SK-N-SH treated with all-trans-retinoic acid at 6 μM for 48 hours (cell line): ENCODE measurements at regions not wholly inside any gene's neighbourhood (a gene's known extent, or its start where the extent isn't known, plus 50 kb on each side); places are given as distances from the start of the nearest gene placed in this dataset.

Experiments used
- ATAC-seq: fragments of 200-7000 bp; cut with Tn5 transposase; 3 replicates; pipeline ENCODE4 v1.9.1; 2020; ENCODE audit warnings: mild to moderate bottlenecking, moderate library complexity
- ARNTL ChIP-seq: fragments of 450-650 bp; formaldehyde crosslinking; IDR thresholded peaks from 2 replicates; pipeline ENCODE4 v1.5.0; 2020; ENCODE audit warnings: low read depth, mild to moderate bottlenecking, moderate library complexity, borderline replicate concordance
- BACH2 ChIP-seq: fragments of 250-450 bp; sonication (Bioruptor Pico); IDR thresholded peaks from 2 replicates; pipeline ENCODE4 v1.9.0; 2021; ENCODE audit warnings: mild to moderate bottlenecking, borderline replicate concordance
- ESRRG ChIP-seq: fragments of 250-450 bp; sonication (Bioruptor Pico); IDR thresholded peaks from 2 replicates; pipeline ENCODE4 v1.6.1; 2021; ENCODE audit warnings: mild to moderate bottlenecking
- GLIS3 ChIP-seq: fragments of 250-450 bp; sonication (Bioruptor Pico); IDR thresholded peaks from 2 replicates; pipeline ENCODE4 v1.5.0; 2020; ENCODE audit warnings: mild to moderate bottlenecking, moderate library complexity
- ISL1 ChIP-seq: fragments of 250-450 bp; sonication (Bioruptor Pico); IDR thresholded peaks from 2 replicates; pipeline ENCODE4 v2.1.2; 2022; ENCODE audit warnings: mild to moderate bottlenecking, moderate library complexity
- OSR1 ChIP-seq: fragments of 250-450 bp; sonication (Bioruptor Pico); IDR thresholded peaks from 2 replicates; pipeline ENCODE4 v1.8.0; 2022; ENCODE audit warnings: moderate library complexity, mild to moderate bottlenecking, inconsistent platforms
- PPARA ChIP-seq: fragments of 250-450 bp; sonication (Bioruptor Pico); IDR thresholded peaks from 2 replicates; pipeline ENCODE4 v1.5.0; 2020; ENCODE audit warnings: mild to moderate bottlenecking, borderline replicate concordance
- RARB ChIP-seq: fragments of 250-450 bp; sonication (Bioruptor Pico); IDR thresholded peaks from 2 replicates; pipeline ENCODE4 v1.8.0; 2021; ENCODE audit warnings: mild to moderate bottlenecking, moderate library complexity
- SNAI2 ChIP-seq: fragments of 250-450 bp; sonication (Bioruptor Pico); IDR thresholded peaks from 2 replicates; pipeline ENCODE4 v1.5.0; 2020; ENCODE audit warnings: mild to moderate bottlenecking, moderate library complexity
- TCF4 ChIP-seq: fragments of 250-450 bp; sonication (Bioruptor Pico); IDR thresholded peaks from 2 replicates; pipeline ENCODE4 v1.8.0; 2021; ENCODE audit warnings: mild to moderate bottlenecking, moderate library complexity, borderline replicate concordance
- ZFP3 ChIP-seq: fragments of 250-450 bp; sonication (Bioruptor Pico); IDR thresholded peaks from 2 replicates; pipeline ENCODE4 v1.5.0; 2020; ENCODE audit warnings: mild to moderate bottlenecking, moderate library complexity
- ZFP30 ChIP-seq: fragments of 450-650 bp; formaldehyde crosslinking; IDR thresholded peaks from 2 replicates; pipeline ENCODE4 v1.5.0; 2022; ENCODE audit warnings: mild to moderate bottlenecking, moderate library complexity
- ZNF565 ChIP-seq: fragments of 450-650 bp; formaldehyde crosslinking; conservative IDR thresholded peaks from 2 replicates; pipeline ENCODE4 v1.5.0; 2020; ENCODE audit warnings: low read depth, mild to moderate bottlenecking, moderate library complexity
- ZNF70 ChIP-seq: fragments of 450-650 bp; formaldehyde crosslinking; IDR thresholded peaks from 2 replicates; pipeline ENCODE4 v1.5.0; 2020; ENCODE audit warnings: mild to moderate bottlenecking, moderate library complexity
- ZNF8 ChIP-seq: fragments of 450-650 bp; formaldehyde crosslinking; IDR thresholded peaks from 2 replicates; pipeline ENCODE4 v1.5.0; 2020; ENCODE audit warnings: mild to moderate bottlenecking, moderate library complexity
- TF ChIP-seq, protein P1 (sequence below): fragments of 250-450 bp; sonication (Bioruptor Pico); IDR thresholded peaks from 2 replicates; pipeline ENCODE4 v1.5.1; 2020; ENCODE audit warnings: low read depth, mild to moderate bottlenecking, moderate library complexity
- TF ChIP-seq, protein P2 (sequence below): fragments of 250-450 bp; sonication (Bioruptor Pico); IDR thresholded peaks from 2 replicates; pipeline ENCODE4 v1.5.0; 2020; ENCODE audit warnings: mild to moderate bottlenecking, moderate library complexity
- TF ChIP-seq, protein P3 (sequence below): fragments of 250-450 bp; sonication (Bioruptor Pico); IDR thresholded peaks from 2 replicates; pipeline ENCODE4 v1.8.0; 2021; ENCODE audit warnings: low read depth, mild to moderate bottlenecking, moderate library complexity, borderline replicate concordance
- TF ChIP-seq, protein P4 (sequence below): fragments of 250-450 bp; sonication (Bioruptor Pico); IDR thresholded peaks from 2 replicates; pipeline ENCODE4 v1.8.0; 2020; ENCODE audit warnings: mild to moderate bottlenecking, moderate library complexity, borderline replicate concordance
- TF ChIP-seq, protein P5 (sequence below): fragments of 250-450 bp; sonication (Bioruptor Pico); IDR thresholded peaks from 2 replicates; pipeline ENCODE4 v1.5.1; 2021; ENCODE audit warnings: mild to moderate bottlenecking, moderate library complexity

DNA sequence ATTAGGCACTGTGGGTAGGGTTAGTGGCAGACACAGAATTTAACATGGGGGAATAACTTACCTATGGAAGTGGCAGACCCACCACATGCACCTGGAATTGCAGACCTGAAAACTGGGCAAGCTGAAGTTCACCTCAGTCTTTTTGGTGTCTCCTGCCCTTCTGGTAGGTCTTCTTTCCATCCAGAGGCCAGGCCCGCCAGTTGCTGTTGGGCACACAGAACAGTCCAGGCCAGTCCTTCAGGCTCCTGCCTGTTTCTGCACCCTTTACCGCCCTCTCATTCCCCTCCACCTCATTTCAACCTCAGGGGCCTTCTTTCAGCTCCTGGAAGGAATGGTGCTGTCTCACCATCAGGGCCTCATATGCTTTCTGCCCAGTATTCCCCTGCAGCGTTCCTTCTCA, 358.9 kb upstream of the ETAA1 start:
- TF ChIP-seq ZFP30 (no peak), BACH2 (CRISPR knock-in tag) (no peak), OSR1 (CRISPR knock-in tag) (no peak), ZNF70 (CRISPR knock-in tag) (no peak), ARNTL (CRISPR knock-in tag) (no peak), ZFP3 (CRISPR knock-in tag) (no peak), ISL1 (CRISPR knock-in tag) (no peak), TCF4 (CRISPR knock-in tag) (no peak), GLIS3 (CRISPR knock-in tag) (no peak), SNAI2 (CRISPR knock-in tag) (no peak)
- TF ChIP-seq, protein P1, sequence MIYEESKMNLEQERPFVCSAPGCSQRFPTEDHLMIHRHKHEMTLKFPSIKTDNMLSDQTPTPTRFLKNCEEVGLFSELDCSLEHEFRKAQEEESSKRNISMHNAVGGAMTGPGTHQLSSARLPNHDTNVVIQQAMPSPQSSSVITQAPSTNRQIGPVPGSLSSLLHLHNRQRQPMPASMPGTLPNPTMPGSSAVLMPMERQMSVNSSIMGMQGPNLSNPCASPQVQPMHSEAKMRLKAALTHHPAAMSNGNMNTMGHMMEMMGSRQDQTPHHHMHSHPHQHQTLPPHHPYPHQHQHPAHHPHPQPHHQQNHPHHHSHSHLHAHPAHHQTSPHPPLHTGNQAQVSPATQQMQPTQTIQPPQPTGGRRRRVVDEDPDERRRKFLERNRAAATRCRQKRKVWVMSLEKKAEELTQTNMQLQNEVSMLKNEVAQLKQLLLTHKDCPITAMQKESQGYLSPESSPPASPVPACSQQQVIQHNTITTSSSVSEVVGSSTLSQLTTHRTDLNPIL (CRISPR knock-in tag) = no peak
- TF ChIP-seq, protein P2, sequence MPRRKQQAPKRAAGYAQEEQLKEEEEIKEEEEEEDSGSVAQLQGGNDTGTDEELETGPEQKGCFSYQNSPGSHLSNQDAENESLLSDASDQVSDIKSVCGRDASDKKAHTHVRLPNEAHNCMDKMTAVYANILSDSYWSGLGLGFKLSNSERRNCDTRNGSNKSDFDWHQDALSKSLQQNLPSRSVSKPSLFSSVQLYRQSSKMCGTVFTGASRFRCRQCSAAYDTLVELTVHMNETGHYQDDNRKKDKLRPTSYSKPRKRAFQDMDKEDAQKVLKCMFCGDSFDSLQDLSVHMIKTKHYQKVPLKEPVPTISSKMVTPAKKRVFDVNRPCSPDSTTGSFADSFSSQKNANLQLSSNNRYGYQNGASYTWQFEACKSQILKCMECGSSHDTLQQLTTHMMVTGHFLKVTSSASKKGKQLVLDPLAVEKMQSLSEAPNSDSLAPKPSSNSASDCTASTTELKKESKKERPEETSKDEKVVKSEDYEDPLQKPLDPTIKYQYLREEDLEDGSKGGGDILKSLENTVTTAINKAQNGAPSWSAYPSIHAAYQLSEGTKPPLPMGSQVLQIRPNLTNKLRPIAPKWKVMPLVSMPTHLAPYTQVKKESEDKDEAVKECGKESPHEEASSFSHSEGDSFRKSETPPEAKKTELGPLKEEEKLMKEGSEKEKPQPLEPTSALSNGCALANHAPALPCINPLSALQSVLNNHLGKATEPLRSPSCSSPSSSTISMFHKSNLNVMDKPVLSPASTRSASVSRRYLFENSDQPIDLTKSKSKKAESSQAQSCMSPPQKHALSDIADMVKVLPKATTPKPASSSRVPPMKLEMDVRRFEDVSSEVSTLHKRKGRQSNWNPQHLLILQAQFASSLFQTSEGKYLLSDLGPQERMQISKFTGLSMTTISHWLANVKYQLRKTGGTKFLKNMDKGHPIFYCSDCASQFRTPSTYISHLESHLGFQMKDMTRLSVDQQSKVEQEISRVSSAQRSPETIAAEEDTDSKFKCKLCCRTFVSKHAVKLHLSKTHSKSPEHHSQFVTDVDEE (CRISPR knock-in tag) = no peak
- TF ChIP-seq, protein P3, sequence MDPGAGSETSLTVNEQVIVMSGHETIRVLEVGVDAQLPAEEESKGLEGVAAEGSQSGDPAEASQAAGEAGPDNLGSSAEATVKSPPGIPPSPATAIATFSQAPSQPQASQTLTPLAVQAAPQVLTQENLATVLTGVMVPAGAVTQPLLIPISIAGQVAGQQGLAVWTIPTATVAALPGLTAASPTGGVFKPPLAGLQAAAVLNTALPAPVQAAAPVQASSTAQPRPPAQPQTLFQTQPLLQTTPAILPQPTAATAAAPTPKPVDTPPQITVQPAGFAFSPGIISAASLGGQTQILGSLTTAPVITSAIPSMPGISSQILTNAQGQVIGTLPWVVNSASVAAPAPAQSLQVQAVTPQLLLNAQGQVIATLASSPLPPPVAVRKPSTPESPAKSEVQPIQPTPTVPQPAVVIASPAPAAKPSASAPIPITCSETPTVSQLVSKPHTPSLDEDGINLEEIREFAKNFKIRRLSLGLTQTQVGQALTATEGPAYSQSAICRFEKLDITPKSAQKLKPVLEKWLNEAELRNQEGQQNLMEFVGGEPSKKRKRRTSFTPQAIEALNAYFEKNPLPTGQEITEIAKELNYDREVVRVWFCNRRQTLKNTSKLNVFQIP (CRISPR knock-in tag) = no peak
- no peak for ATAC-seq

DNA sequence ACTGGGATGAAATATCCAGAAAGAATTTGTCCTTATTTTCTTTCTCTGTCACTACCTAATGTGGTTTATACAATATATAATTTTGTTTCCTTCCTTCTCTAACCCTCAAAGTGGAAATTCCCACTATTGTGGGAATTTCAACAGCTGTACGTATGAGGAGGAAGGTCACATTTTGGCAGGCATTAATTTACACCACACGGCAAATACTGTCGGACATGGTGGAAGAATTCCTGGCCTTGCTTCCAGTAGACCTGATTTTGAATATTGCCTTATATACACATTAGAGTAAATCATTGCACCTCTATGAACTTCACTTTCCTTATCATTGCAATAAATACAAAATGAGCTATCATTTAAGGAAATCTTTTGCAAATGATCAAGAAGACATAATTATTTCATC, 358.1 kb upstream of the ETAA1 start:
- ATAC-seq = no peak
- TF ChIP-seq ESRRG (CRISPR knock-in tag) (no peak), ISL1 (CRISPR knock-in tag) (no peak), BACH2 (CRISPR knock-in tag) (no peak), PPARA (no peak), TCF4 (CRISPR knock-in tag) (no peak), ZFP30 (no peak), RARB (no peak), ZNF565 (CRISPR knock-in tag) (no peak), GLIS3 (CRISPR knock-in tag) (no peak), ARNTL (CRISPR knock-in tag) (no peak), ZFP3 (CRISPR knock-in tag) (no peak), ZNF8 (CRISPR knock-in tag) (no peak)
- TF ChIP-seq, protein P4, sequence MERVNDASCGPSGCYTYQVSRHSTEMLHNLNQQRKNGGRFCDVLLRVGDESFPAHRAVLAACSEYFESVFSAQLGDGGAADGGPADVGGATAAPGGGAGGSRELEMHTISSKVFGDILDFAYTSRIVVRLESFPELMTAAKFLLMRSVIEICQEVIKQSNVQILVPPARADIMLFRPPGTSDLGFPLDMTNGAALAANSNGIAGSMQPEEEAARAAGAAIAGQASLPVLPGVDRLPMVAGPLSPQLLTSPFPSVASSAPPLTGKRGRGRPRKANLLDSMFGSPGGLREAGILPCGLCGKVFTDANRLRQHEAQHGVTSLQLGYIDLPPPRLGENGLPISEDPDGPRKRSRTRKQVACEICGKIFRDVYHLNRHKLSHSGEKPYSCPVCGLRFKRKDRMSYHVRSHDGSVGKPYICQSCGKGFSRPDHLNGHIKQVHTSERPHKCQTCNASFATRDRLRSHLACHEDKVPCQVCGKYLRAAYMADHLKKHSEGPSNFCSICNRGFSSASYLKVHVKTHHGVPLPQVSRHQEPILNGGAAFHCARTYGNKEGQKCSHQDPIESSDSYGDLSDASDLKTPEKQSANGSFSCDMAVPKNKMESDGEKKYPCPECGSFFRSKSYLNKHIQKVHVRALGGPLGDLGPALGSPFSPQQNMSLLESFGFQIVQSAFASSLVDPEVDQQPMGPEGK (CRISPR knock-in tag) = no peak
- TF ChIP-seq, protein P1 (CRISPR knock-in tag) = no peak
- TF ChIP-seq, protein P5, sequence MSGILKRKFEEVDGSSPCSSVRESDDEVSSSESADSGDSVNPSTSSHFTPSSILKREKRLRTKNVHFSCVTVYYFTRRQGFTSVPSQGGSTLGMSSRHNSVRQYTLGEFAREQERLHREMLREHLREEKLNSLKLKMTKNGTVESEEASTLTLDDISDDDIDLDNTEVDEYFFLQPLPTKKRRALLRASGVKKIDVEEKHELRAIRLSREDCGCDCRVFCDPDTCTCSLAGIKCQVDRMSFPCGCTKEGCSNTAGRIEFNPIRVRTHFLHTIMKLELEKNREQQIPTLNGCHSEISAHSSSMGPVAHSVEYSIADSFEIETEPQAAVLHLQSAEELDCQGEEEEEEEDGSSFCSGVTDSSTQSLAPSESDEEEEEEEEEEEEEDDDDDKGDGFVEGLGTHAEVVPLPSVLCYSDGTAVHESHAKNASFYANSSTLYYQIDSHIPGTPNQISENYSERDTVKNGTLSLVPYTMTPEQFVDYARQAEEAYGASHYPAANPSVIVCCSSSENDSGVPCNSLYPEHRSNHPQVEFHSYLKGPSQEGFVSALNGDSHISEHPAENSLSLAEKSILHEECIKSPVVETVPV (CRISPR knock-in tag) = no peak
- TF ChIP-seq, protein P3 (CRISPR knock-in tag) = no peak
